CD4-positive, alpha-beta T cell treated with Interleukin-10 for 1 hour (primary cell): ENCODE measurements at regions not wholly inside any gene's neighbourhood (a gene's known extent, or its start where the extent isn't known, plus 50 kb on each side); places are given as distances from the start of the nearest gene placed in this dataset.

Experiments
- DNase-seq: peaks from one replicate; pipeline ENCODE4 v3.0.0-alpha.2; 2020

GRCh38 chr18:25469489-25469888, 117.5 kb upstream of the ZNF521 start:
- DNase-seq = no peak

DNA sequence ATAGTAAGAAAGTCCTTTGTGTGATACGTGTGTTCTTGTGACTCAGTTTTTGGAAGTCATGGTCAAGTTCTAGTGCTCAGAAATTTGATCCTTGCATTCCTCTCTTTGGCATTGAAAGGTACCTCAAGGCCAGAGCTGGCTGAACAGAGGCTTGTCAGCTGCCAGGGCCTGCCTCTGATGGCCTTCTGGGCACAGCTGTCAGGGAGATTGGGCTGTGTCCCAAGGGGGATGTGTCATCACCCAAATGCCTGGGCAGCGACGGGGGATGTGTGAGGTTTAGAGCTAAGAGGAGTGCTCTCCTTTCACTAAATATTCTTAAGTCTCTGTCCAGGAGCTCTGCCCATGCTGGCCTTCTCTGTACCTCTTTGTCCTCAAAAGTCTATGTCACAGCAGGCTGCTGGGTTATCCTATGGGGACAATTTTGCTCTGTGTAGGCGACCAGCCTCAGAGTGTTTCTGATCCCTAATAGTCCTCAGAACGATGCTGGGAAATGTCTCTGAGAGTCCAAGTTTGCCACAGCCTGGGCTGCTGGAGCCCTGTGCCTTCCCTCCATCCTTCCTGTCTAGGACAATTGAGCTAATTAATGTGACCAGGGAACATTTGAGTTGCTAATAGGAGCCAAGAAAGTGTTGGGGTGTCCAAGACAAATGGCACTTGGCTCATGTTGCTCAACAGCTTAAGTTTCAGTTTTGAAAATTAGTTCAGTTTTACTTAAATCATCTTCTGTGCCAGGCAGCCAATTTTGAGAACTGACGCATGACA, 115.4 kb upstream of the ZNF521 start:
- DNase-seq = no peak

- DNase-seq = no peak
Observed at GRCh38 chr18:25465152-25465732, 113.3 kb upstream of the ZNF521 start.

- DNase-seq = no peak
Observed at GRCh38 chr18:25464227-25464626, 112.3 kb upstream of the ZNF521 start.

- DNase-seq = no peak
Observed at GRCh38 chr18:25463726-25464125, 111.8 kb upstream of the ZNF521 start.

GRCh38 chr18:25459814-25460213, 107.8 kb upstream of the ZNF521 start:
- DNase-seq = no peak

DNA sequence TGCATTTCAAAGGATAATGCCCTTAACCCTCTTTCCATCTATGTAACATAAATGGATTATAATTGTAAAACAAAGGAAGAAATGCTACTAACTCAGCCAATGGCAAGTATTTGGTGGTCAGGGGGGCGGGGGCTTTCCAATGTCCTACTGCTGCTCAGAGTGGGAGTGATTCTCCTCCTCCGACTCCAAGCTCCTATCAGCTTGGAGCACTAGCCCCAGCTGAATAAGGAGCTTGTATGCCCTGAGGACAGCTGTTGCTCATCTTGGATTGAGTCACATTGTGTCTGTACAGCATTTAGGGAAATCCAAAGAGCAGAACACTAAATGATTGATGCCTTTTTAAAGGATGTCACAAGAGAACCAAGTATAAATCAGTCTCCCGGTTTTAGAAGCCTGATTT, 105.6 kb upstream of the ZNF521 start:
- no peak for DNase-seq

- DNase-seq = no peak
Observed at GRCh38 chr18:25457126-25457525, 105.2 kb upstream of the ZNF521 start.

- no peak for DNase-seq
Observed at GRCh38 chr18:25456334-25457010, 104.5 kb upstream of the ZNF521 start.

DNA sequence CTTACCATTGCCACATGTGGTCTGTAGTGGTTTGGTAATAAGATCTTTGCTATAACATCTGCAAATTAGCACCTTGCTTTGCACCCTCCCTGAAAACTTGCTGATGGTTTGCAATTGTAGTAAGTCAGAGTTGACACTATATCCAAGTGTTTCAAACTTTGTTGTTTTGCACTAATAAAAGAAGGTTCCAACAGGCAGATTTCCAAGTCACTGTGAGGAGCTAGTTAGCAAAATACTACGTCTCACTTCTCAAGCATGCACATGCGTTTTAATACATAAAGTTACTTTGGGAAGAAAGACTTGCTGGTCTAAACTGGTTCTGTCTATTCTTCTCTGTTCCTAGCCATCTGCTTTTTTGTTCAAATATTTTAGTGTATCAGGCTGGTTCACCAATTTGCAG, 103.7 kb upstream of the ZNF521 start:
- DNase-seq = no peak

DNA sequence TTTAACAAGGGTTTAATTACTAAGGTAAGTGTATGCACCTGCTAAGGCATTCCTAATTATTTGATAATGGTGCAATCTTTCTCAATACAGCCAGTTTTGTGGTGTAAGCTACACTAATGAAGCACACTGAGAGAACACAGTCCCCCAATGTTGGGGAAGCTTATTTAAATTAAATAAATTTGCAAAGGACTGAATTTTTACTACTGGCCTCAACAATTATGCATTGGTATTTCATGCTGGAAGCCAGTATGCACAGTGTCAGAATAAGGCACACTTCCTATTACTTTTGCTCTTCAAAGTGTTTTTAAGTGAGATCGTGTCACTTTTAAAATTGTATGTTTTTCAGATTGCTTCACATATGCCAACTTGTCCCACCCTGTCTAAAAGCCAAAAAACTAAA, 103.2 kb upstream of the ZNF521 start:
- no peak for DNase-seq

DNA sequence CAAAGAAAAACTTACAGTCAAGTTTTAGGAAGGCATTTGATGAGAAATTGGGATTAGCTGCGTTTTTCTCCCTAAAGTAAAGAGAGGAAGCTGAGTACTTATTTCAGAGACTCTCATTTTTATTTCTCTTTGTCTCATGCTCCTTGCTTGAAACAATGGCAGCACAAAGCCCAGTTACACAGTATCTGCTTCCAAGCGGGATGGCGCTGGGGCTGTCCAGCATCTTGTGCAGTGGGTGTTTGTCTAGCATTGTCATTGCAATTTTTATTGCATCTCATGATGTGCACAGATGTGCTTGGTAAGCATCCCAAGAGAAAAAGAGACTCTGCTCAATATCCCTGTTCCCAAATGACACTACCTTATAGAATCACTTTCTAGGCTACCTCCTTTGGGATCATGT, 102.8 kb upstream of the ZNF521 start:
- no peak for DNase-seq

DNA sequence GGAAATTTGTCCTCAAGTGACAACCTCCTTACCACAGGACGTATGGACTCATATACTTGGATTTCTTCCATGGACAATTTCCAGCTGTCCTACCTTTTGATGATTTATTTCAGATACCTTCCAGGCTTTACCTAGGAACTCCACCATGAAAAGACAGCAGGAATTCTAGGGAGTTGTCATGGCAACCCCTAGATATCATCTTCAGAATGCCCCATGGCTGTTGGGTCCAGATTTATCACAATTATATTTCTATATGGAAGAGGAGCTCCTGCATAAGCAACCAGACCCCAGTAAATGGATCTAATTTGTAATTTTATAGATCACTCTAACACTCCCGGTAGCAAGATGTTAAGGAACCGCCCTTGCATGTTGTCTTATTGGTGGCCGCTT, 102.3 kb upstream of the ZNF521 start:
- no peak for DNase-seq

DNA sequence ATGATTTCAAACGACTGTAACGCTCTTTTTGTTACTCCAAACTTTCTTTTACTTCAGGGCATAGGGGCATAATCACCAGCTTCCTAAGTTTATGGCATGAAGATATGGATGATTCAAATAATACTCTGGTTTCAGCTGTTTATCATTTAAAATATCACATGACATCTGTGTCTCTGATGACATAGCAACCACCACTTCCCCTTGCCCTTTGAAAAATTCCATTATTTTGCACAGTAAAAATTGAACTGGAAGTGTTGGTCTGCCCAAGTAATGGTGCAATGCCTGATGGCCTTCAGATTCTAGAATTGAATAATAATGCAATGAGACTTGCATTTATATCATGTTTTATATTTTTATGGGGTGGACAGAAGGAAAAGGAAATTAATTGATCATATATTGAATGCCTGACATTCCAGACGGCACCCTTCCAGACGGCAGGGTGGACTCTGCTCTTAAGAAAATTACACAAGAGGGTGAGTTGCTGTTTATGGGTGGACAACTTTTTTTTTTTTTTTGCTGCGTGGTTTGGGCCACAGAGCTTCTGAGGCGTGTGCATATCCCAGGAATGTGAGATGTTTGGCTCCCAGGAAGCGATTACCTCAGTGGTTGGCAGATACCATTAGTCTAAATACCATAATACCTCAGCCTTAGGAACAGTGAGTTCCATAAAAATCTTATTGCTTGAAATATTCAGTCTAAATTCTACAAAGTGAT, 101.7 kb upstream of the ZNF521 start:
- DNase-seq = no peak

DNA sequence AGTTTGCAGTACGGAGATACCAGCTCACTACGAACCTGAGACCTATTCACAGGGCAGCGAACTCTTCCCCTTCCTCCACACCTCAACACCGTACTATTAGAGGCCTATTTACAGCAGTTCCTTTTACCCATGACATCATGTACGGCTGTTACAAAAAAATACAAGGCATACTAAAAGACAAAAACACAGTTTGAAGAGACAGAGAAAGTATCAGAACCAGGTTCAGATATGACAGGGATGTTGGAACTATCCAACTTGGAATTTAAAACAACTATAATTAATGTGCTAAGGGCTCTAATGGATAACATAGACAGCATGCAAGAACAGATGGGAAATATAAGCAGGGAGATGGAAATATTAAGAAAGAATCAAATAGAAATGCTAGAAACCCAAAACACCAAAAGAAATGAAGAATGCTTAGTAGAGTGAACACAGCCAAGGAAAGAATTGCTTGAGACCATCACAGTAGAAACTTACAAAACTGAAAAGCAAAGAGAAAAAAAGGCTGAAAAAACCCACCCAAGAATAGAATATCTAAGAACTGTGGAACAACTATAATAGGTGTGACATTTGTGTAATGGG, 99.2 kb upstream of the ZNF521 start:
- DNase-seq = no peak

DNA sequence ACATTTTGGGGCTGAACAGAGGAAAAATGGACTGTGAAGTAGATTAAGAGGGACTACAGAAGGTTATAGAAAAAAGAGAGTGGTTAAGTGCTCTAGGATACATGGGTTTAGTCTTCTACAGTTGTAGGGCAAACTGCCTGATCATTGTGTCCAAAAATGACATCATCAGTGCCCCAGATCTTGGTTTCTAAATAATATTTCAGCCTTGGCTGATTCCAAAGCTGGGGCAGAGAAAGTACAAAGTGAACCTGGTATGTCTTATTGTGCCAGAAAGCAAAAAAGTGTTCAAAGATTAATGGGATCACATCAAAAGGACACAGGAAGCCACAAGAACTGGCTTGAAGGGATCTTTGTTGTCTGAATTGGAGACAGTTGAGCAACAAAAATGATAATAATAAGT, 97.1 kb upstream of the ZNF521 start:
- DNase-seq = no peak

GRCh38 chr18:25446972-25447371, 95.0 kb upstream of the ZNF521 start:
- no peak for DNase-seq

- no peak for DNase-seq
Observed at GRCh38 chr18:25445430-25445829, 93.5 kb upstream of the ZNF521 start.

GRCh38 chr18:25443776-25444175, 91.8 kb upstream of the ZNF521 start:
- DNase-seq = no peak

DNA sequence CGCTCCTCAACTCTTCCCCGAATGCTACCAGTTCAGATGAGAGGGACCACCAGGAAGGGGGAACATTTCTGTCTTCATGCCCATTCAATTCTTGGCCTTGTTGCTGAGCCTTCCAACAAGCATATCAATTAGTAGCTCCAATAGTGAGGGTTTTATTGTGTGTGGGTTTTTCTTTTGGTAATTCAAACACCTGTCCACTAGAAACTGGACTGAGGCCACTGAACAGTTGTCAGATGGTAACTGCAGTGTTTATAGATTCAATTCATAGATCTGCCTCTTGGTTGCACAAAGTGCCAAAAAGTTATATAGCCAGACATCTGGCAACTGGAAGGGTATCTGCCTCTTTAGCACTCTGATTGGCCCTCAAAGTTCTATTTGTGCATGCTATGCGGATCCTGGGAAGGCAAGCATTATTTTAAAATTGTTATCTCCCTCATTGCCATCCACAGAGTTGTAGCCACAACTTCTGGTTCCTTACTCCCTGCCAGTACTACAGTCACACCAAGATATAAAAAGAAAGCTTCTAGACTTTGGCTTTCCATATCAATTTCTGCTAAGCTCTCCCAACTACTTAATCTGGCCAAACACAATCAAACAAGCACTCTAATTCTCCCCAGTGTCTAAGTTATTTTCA, 83.3 kb upstream of the ZNF521 start:
- DNase-seq = no peak

DNA sequence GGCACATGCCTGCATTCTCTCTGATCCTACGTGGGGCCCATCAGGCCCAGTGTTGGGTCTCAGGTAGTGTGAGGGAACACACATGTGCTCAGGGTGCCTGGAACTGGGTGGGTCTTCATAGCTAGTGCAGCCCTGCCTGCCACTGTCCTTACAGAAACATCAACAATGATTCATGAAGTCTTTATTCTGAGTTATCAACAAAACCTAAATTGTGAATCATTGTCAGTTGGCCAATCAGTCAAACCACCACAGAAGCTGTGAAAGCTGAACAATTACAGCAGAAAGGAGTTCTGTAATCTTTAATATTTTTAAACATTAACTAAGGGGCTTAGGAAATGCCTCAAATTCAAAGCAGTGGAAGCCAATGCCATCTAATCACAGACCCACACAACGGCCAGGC, 82.8 kb upstream of the ZNF521 start:
- no peak for DNase-seq

GRCh38 chr18:25433590-25433989, 81.6 kb upstream of the ZNF521 start:
- DNase-seq = no peak

DNA sequence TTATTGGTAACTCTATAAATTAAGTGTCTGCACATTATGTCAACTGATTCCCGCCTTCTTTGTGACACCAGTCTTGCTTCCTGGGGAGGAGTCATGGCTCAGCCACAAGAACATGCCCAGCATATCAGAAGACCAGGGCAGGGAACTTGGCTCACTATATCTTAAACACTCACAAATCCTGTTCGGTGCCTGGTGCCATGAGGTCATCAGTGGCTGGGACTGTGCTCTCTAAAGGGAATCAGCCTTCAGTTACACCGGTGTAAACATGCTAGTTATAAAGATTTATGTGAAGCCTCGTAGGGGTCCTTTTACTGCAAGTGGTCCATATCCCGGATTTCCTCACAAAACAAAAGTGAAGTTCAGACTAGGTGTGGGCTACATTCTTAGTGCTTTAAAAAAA, 73.1 kb upstream of the ZNF521 start:
- DNase-seq = no peak
